Stimulated activated CD4-positive, alpha-beta T cell treated with anti-CD3 and anti-CD28 coated beads, Interleukin-15, amount 100 ng/mL, for 48 hours (primary cell): ENCODE measurements at regions not wholly inside any gene's neighbourhood (a gene's known extent, or its start where the extent isn't known, plus 50 kb on each side); places are given as distances from the start of the nearest gene placed in this dataset.
"Not testable (repeated sequence)": the region's sequence is repeated elsewhere in the genome, so short reads cannot be mapped to it uniquely, and the experiment has no call there.

Experiments used
- DNase-seq, 2 donors: peaks; one replicate each; pipeline ENCODE4 v3.0.0-alpha.2; 2020; ENCODE audit warnings: low read depth in 2 of 2

GRCh38 chr11:23457641-23458040 is 597.4 kb upstream of the CCDC179 start:
- DNase-seq: no peak

- no peak for DNase-seq
Observed at GRCh38 chr11:23471878-23472277, 611.6 kb upstream of the CCDC179 start.

DNA sequence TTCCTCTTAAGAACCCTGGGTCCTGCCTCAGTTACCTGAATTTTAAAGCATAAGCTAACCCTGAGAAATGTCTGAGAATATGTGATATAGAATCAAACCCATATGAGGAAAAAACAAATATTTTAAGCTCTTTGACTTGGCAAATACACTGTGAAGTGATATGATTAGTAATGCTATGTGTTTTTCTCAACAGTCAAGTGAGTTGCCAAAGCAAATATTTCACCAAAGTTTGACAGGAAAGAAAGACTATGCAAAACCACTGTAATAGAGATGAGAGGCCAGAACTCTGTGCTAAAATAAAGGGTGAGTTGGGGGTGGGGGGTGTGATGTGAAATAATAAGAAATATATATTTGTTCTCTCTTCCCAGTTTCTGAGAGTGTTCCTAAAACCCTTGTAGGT is 613.5 kb upstream of the CCDC179 start:
- no peak for DNase-seq

DNA sequence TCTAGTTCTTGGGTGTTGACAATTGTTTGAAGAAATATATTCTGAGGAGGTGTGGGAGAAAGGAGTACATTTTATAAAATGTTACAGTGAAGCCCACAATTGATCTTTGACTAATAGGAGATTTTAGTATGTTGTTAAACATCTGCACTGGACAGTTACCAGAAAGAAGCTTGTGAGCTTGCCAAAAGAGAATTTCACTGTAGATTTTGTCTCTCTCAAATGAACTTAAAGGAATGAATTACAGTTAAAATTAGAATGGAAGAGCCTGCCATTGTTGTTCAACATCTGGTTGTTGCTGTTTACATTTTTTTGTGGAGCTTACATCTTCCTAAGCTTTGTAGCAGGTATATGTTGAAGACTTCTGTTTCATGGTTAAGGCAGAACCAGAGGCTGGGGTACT is 620.5 kb upstream of the CCDC179 start:
- no peak for DNase-seq

GRCh38 chr11:23484146-23484545 is 623.9 kb upstream of the CCDC179 start:
- not testable (repeated sequence) for DNase-seq

DNA sequence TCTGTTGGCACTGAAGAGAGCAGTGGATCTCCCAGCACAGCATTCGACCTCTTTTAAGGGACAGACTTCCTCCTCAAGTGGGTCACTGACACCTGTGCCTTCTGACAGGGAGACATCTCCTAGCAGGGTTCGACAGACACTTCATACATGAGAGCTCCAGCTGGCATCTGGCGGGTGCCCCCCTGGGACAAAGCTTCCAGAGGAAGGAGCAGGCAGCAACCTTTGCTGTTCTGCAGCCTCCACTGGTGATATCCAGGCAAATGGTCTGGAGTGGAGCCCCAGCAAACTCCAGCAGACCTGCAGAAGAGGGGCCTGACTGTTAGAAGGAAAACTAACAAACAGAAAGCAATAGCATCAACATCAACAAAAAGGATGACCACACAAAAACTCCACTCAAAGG is 624.3 kb upstream of the CCDC179 start:
- DNase-seq: not testable (repeated sequence)

GRCh38 chr11:23490557-23491235 is 630.4 kb upstream of the CCDC179 start:
- DNase-seq: no peak

DNA sequence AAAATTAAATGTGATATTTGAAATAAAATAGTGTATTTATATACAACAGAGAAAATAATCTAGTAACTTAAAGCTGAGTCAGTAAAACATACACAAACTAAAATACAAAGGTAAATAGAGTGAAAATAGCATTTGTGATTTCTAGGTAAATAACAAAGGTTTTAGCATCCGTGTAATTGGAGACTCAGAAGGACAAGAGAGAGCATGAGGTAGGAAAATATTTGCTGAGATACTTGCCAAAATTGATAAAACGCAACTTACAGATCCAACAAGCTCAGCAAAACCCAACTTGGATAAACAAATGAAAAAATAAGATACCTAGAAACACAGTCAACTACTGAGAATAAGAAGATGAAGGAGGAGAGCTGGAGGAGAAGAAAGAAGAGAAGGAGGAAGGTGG is 634.7 kb upstream of the CCDC179 start:
- DNase-seq: no peak

- no peak for DNase-seq
Observed at GRCh38 chr11:23496340-23496739, 636.1 kb upstream of the CCDC179 start.

DNA sequence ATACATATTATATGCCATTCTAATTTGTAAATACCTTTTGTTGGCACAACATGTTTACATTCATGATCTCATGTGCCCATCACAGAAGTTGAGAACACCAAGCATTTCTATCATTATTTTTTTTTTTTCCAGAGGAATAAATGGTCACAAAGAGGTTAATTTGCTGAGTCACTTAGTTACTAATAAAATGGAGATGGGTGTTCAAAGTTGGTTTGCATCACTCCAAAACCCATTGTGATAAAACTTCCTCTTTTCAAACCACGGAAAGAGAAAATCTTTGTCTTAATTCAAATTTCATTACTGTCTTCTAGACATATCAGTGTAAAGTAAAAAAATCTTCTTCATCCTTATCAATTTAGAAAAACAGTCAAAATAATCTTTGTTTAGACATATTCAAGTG is 636.8 kb upstream of the CCDC179 start:
- no peak for DNase-seq

GRCh38 chr11:23502389-23502788 is 642.1 kb upstream of the CCDC179 start:
- no peak for DNase-seq

- DNase-seq: no peak
Observed at GRCh38 chr11:23502826-23503225, 642.6 kb upstream of the CCDC179 start.

DNA sequence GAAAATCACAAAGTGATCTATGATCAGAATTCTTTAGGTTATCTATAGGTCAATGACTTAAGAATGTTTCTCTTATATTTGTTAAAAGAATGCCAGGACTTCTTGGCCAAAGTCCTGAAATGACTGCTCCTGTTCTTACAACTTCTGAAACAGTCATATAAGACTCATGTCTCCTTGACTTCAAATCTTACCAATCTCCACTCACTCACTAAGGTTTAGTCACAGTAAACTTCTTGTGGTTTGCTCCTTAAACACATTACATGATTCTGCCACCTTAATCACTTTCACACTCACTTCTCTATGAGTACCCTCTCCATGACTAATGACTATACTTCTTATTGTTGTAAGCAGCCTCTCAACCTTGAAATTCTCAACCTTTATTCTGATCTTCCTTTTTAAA is 648.7 kb upstream of the CCDC179 start:
- DNase-seq: no peak

DNA sequence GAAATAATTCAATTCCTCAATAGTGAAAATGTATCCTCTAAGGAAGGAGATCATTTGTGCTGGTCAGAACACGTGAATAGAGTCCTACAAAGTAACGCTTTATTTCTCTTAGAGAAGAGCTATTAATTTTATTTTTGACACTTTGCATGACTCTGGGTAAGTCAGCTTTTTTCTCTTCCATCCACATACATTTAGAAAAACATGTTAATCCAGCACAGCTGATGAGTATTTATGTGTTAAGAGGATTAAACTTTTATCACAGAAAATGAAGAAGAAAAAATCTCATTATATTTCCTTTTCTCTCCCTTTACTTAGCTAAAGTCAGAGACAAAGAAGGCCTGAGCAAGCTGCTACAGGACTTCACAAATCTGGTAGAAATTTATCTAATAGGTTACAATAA is 649.5 kb upstream of the CCDC179 start:
- no peak for DNase-seq

DNA sequence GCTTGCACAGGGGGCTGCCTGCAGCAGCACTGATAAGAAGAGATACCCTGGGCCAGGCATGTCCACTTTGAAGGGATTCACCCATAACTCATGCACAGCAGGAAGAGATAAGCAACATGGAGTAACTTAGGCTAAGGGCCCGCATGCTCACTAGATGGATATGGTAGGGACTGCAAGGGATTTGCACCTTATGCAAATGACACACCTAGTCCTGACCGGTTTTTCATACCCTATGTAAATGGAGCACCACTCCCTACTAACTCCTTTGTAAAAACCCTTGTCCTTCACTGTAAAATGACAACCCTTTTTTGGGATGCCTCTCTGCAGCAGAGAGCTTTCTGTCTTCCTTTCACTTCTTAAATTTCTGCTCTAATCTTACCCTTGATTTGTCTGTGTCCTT is 658.9 kb upstream of the CCDC179 start:
- no peak for DNase-seq

DNA sequence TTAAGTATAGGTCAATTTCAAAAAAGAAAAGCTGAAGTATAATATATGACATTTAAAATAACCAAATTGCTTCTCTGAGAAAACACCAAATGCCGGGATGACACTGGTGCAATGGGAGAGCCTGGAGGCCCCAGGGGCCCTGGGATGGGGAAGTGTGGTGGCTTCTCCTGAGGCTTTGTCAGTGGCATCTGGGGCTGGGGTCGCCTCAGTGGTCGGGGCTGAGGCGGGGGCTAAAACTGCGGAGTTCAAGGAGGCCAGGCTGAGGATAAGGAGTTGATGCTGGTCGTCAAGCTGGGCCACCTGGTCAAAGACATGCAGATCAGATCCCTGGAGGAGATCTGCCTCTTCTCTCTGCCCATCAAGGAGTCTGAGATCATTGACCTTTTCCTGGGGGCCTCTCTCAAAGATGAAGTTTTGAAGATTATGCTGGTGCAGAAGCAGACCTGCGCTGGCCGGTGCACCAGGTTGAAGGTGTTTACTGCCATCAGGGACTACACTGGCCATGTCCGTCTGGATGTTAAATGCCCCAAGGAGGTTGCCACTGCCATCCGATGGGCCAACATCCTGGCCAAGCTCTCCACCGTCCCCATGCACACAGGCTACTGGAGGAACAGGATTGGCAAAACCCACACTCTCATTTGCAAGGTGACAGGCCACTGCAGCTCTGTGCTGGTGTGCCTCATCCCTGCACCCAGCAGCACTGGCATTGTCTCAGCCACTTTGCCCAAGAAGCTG is 660.1 kb upstream of the CCDC179 start:
- DNase-seq: no peak

DNA sequence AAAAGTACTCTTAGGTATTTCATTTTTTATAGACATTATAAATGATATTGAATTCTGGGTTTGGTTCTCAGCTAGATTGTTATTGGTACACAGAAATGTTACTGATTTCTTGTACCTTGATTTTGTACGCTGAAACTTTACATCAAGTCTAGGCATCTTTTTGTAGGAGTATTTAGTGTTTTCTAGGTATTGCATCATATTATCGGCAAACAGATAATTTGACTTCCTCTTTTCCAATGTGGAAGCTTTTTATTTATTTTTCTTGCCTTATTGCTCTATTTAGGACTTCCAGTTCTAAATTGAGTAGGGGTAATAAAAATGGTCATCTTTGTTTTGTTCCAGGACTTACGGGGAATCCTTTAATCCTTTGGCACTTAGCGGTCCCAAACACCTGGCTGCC is 676.6 kb upstream of the CCDC179 start:
- no peak for DNase-seq

- no peak for DNase-seq
Observed at GRCh38 chr11:23539556-23539955, 679.3 kb upstream of the CCDC179 start.

DNA sequence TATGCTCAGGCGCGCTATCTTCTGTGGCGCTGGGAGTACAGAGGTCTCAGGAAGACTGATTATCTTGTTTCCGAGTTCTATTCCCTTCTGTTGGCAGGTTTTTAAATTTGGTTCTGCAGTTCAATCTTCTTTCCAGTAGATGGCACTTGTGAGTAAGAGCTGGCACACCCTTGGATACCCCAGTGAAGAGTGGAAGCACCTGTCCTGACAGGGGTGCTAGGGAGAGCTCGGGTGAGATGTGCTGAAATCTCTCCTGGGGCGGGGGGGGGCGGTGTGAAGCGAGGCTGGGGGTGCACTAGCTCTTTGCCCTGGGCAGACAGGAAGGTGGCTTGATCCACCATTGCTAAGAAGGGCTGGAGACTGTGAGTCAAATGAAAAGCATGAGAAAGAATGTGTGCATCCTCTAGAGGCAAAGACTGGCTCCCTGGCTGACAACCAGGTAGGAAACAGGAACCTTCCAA is 679.9 kb upstream of the CCDC179 start:
- no peak for DNase-seq

- DNase-seq: no peak
Observed at GRCh38 chr11:23542189-23542588, 681.9 kb upstream of the CCDC179 start.

GRCh38 chr11:23542816-23543215 is 682.5 kb upstream of the CCDC179 start:
- no peak for DNase-seq

GRCh38 chr11:23543651-23544222 is 683.5 kb upstream of the CCDC179 start:
- no peak for DNase-seq

GRCh38 chr11:23551706-23552105 is 691.4 kb upstream of the CCDC179 start:
- DNase-seq: no peak
